ENCODE measurements at regions not wholly inside any gene's neighbourhood (a gene's known extent, or its start where the extent isn't known, plus 50 kb on each side); places are given as distances from the start of the nearest gene placed in this dataset.

GRCh38 chr14:34067587-34067986 lies 116.7 kb upstream of the EGLN3 start:
- ATAC-seq (no peak), DNase-seq (ENCODE audit: low spot score) (no peak)
- TF ChIP-seq IRF2 (CRISPR knock-in tag; IDR thresholded peaks at IDR 0.05; ENCODE audit: borderline replicate concordance, low read depth): no peak
- no peak for TF ChIP-seq OVOL2 (CRISPR knock-in tag; IDR thresholded peaks at IDR 0.05; ENCODE audit: borderline replicate concordance)
- TF ChIP-seq, protein P1, sequence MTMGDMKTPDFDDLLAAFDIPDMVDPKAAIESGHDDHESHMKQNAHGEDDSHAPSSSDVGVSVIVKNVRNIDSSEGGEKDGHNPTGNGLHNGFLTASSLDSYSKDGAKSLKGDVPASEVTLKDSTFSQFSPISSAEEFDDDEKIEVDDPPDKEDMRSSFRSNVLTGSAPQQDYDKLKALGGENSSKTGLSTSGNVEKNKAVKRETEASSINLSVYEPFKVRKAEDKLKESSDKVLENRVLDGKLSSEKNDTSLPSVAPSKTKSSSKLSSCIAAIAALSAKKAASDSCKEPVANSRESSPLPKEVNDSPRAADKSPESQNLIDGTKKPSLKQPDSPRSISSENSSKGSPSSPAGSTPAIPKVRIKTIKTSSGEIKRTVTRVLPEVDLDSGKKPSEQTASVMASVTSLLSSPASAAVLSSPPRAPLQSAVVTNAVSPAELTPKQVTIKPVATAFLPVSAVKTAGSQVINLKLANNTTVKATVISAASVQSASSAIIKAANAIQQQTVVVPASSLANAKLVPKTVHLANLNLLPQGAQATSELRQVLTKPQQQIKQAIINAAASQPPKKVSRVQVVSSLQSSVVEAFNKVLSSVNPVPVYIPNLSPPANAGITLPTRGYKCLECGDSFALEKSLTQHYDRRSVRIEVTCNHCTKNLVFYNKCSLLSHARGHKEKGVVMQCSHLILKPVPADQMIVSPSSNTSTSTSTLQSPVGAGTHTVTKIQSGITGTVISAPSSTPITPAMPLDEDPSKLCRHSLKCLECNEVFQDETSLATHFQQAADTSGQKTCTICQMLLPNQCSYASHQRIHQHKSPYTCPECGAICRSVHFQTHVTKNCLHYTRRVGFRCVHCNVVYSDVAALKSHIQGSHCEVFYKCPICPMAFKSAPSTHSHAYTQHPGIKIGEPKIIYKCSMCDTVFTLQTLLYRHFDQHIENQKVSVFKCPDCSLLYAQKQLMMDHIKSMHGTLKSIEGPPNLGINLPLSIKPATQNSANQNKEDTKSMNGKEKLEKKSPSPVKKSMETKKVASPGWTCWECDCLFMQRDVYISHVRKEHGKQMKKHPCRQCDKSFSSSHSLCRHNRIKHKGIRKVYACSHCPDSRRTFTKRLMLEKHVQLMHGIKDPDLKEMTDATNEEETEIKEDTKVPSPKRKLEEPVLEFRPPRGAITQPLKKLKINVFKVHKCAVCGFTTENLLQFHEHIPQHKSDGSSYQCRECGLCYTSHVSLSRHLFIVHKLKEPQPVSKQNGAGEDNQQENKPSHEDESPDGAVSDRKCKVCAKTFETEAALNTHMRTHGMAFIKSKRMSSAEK (CRISPR knock-in tag; IDR thresholded peaks at IDR 0.05; ENCODE audit: borderline replicate concordance): no peak
- TF ChIP-seq, protein P2, sequence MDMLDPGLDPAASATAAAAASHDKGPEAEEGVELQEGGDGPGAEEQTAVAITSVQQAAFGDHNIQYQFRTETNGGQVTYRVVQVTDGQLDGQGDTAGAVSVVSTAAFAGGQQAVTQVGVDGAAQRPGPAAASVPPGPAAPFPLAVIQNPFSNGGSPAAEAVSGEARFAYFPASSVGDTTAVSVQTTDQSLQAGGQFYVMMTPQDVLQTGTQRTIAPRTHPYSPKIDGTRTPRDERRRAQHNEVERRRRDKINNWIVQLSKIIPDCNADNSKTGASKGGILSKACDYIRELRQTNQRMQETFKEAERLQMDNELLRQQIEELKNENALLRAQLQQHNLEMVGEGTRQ (CRISPR knock-in tag; IDR thresholded peaks at IDR 0.05): no peak
- TF ChIP-seq NFYB (CRISPR knock-in tag; conservative IDR thresholded peaks at IDR 0.05; ENCODE audit: low read depth): no peak
- TF ChIP-seq JUN (CRISPR knock-in tag; IDR thresholded peaks at IDR 0.05): no peak
- TF ChIP-seq ZNF317 (CRISPR knock-in tag; IDR thresholded peaks at IDR 0.05; ENCODE audit: borderline replicate concordance, low read depth): no peak
- TF ChIP-seq, protein P3, sequence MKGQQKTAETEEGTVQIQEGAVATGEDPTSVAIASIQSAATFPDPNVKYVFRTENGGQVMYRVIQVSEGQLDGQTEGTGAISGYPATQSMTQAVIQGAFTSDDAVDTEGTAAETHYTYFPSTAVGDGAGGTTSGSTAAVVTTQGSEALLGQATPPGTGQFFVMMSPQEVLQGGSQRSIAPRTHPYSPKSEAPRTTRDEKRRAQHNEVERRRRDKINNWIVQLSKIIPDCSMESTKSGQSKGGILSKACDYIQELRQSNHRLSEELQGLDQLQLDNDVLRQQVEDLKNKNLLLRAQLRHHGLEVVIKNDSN (CRISPR knock-in tag; IDR thresholded peaks at IDR 0.05): no peak
- TF ChIP-seq SMAD4 (CRISPR knock-in tag; IDR thresholded peaks at IDR 0.05): no peak
- Mint-ChIP-seq H3K9me3 (peaks cover 9% of the 10 kb centered on the region), H3K4me3 (no peak overlapping the region), H3K4me1 (no peaks in the 10 kb centered on the region), H3K27ac (no peak overlapping the region), H3K36me3 (no peaks in the 10 kb centered on the region), H3K27me3 (ENCODE audit: low read depth) (no peaks in the 10 kb centered on the region)
- ChIA-PET POLR2A (no interaction called here), CTCF (interaction anchor here (0.8 kb wide), 1 partner anchor 219 kb away, joined by 3 read pairs; no protein-coding TSS in a partner anchor)

DNA sequence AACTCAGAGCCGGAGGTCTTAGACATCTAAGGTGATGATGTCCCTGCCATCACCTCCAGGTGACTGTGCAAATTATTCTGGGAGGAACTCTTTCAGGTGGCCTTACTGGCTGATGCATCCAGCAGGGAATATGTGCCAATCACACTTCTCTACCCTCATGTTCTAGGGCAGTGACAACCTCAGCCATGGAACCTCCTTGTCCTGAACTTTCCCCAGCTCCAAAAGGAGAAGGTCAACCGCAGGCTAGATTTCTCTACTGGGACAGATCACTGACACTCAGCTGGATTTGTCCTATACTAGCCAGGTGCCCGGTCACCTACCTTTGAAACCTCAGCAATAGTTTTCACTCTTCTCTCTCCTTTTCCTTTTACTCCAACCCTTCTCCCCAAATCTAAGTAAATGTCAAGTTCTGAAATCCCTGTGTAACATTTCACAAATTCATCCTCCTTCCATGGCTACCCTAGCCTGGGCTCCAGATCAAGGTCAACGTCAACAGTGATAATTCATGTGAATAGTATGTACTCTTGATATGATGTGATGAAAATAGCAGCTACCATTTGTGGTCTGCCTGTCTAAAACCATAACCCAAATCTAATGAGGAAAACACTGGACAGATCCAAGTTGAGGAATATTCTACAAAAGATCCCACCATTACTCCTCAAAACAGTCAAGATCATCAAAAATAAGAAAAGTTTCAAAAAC lies 115.0 kb upstream of the EGLN3 start:
- TF ChIP-seq NFYB (CRISPR knock-in tag; conservative IDR thresholded peaks at IDR 0.05; ENCODE audit: low read depth) (no peak), ZNF138 (CRISPR knock-in tag; conservative IDR thresholded peaks at IDR 0.05) (no peak), ZNF396 (CRISPR knock-in tag; IDR thresholded peaks at IDR 0.05; ENCODE audit: borderline replicate concordance) (no peak), TP53 (CRISPR knock-in tag; IDR thresholded peaks at IDR 0.05) (no peak), OVOL2 (CRISPR knock-in tag; IDR thresholded peaks at IDR 0.05; ENCODE audit: borderline replicate concordance) (no peak)
- H3K9me3 Mint-ChIP-seq: 0 out of 2 replicates have a peak, but pooled peaks cover 3% of the 10 kb centered on the region
- no peaks in the 10 kb centered on the region for H3K36me3 Mint-ChIP-seq
- no peak for ATAC-seq
- peaks cover 8% of the 10 kb centered on the region for H3K27me3 Mint-ChIP-seq (ENCODE audit: low read depth)
- DNase-seq (ENCODE audit: low spot score): no peak
- POLR2A ChIA-PET: no interaction called here
- CTCF ChIA-PET: no interaction called here
- no peak overlapping the region for H3K4me3 Mint-ChIP-seq
- H3K4me1 Mint-ChIP-seq: peaks cover 4% of the 10 kb centered on the region
- H3K27ac Mint-ChIP-seq: no peak overlapping the region

- ATAC-seq (no peak), DNase-seq (ENCODE audit: low spot score) (no peak)
- H3K27me3 Mint-ChIP-seq (ENCODE audit: low read depth): peaks cover 14% of the 10 kb centered on the region
- no peaks in the 10 kb centered on the region for H3K36me3 Mint-ChIP-seq
- CTCF ChIA-PET: no interaction called here
- no peak overlapping the region for H3K27ac Mint-ChIP-seq
- H3K4me3 Mint-ChIP-seq: no peak overlapping the region
- H3K9me3 Mint-ChIP-seq: 0 out of 2 replicates have a peak, but pooled peaks cover 3% of the 10 kb centered on the region
- peaks cover 8% of the 10 kb centered on the region for H3K4me1 Mint-ChIP-seq
- POLR2A ChIA-PET: no interaction called here
- TF ChIP-seq SP1 (CRISPR knock-in tag; conservative IDR thresholded peaks at IDR 0.05): no peak
- TF ChIP-seq ATF2 (CRISPR knock-in tag; IDR thresholded peaks at IDR 0.05; ENCODE audit: borderline replicate concordance, low read depth): no peak
- TF ChIP-seq TEAD1 (CRISPR knock-in tag; IDR thresholded peaks at IDR 0.05): no peak
- no peak for TF ChIP-seq ARID4B (CRISPR knock-in tag; IDR thresholded peaks at IDR 0.05; ENCODE audit: borderline replicate concordance)
- TF ChIP-seq ZNF219 (CRISPR knock-in tag; IDR thresholded peaks at IDR 0.05; ENCODE audit: borderline replicate concordance): no peak
- no peak for TF ChIP-seq CREM (CRISPR knock-in tag; IDR thresholded peaks at IDR 0.05)
Observed at GRCh38 chr14:34065236-34065635, 114.4 kb upstream of the EGLN3 start.
